PC-9 (cell line): ENCODE measurements at regions not wholly inside any gene's neighbourhood (a gene's known extent, or its start where the extent isn't known, plus 50 kb on each side); places are given as distances from the start of the nearest gene placed in this dataset.
A peak's percentile ranks its signal among the peaks of the same experiment; 100 is the strongest.

ENCODE experiments used
- BruUV-seq: library from RNA; stranded (reverse); fragments of 400-500 nt; replicated peaks from 2 replicates; lab custom pipeline; 2021; lab: Mats Ljungman, UMichigan
- CTCF ChIA-PET: fragments of 300-600 bp; sonication (Branson Sonifier 250); formaldehyde crosslinking; loops from one replicate; lab custom pipeline; 2022; ENCODE audit warnings: antibody characterized with exemption; lab: Charles Lee
- POLR2A ChIA-PET: fragments of 300-600 bp; sonication (Branson Sonifier 250); formaldehyde crosslinking; loops from one replicate; lab custom pipeline; 2022; ENCODE audit warnings: antibody characterized with exemption; ENCODE audit not compliant: unreplicated experiment; lab: Charles Lee
- DNase-seq, 2 experiments: peaks; one replicate each; pipeline versions ENCODE4 v3.0.0 to v3.0.0-alpha.2; 2015 to 2022; ENCODE audit warnings: mixed read lengths in 1 of 2
- H2AFZ ChIP-seq: fragments of 200-600 bp; sonication (generic); 2 replicates; pipeline ENCODE4 v1.8.1; 2017; ENCODE audit warnings: antibody characterized with exemption
- H3F3A ChIP-seq: fragments of 200-600 bp; sonication (generic); 2 replicates; pipeline ENCODE4 v1.8.1; 2017; ENCODE audit warnings: antibody characterized with exemption, mild to moderate bottlenecking, low read depth; ENCODE audit not compliant: insufficient read depth
- H3K27ac ChIP-seq: fragments of 200-600 bp; sonication (generic); 2 replicates; pipeline ENCODE4 v1.6.1; 2016; ENCODE audit warnings: mixed run types
- H3K27me3 ChIP-seq: fragments of 200-600 bp; sonication (generic); 2 replicates; pipeline ENCODE4 v1.6.1; 2016; ENCODE audit warnings: low read depth, mixed run types; ENCODE audit not compliant: insufficient read depth
- H3K36me3 ChIP-seq: fragments of 200-600 bp; sonication (generic); 2 replicates; pipeline ENCODE4 v1.6.1; 2016; ENCODE audit warnings: low read depth, mixed run types
- H3K4me1 ChIP-seq: fragments of 200-600 bp; sonication (generic); replicated peaks from 2 replicates; pipeline ENCODE4 v1.6.1; 2016; ENCODE audit warnings: mixed run types; ENCODE audit not compliant: insufficient read depth
- H3K4me2 ChIP-seq: fragments of 200-600 bp; sonication (generic); 2 replicates; pipeline ENCODE4 v1.6.1; 2017; ENCODE audit warnings: mixed run types
- H3K4me3 ChIP-seq: fragments of 200-600 bp; sonication (generic); 2 replicates; pipeline ENCODE4 v1.6.1; 2016; ENCODE audit warnings: mixed run types
- H3K79me2 ChIP-seq: fragments of 200-600 bp; sonication (generic); 2 replicates; pipeline ENCODE4 v1.6.1; 2017; ENCODE audit warnings: low read depth, mixed run types
- H3K9me2 ChIP-seq: fragments of 200-600 bp; sonication (generic); 2 replicates; pipeline ENCODE4 v1.8.1; 2017; ENCODE audit warnings: mild to moderate bottlenecking; ENCODE audit not compliant: insufficient read depth
- H3K9me3 ChIP-seq: fragments of 200-600 bp; sonication (generic); 2 replicates; pipeline ENCODE4 v1.8.1; 2016; ENCODE audit warnings: low read depth; ENCODE audit not compliant: insufficient read depth
- H4K20me1 ChIP-seq: fragments of 200-600 bp; sonication (generic); 2 replicates; pipeline ENCODE4 v1.8.1; 2017; ENCODE audit not compliant: insufficient read depth
- CTCF ChIP-seq: fragments of 200-600 bp; sonication (generic); conservative IDR thresholded peaks from 2 replicates; pipeline ENCODE4 v1.6.1; 2017; ENCODE audit warnings: mixed run types, antibody characterized with exemption, mild to moderate bottlenecking, moderate library complexity
- EZH2 ChIP-seq: fragments of 200-600 bp; sonication (generic); IDR thresholded peaks from 2 replicates; pipeline ENCODE4 v1.8.0; 2017; ENCODE audit warnings: antibody characterized with exemption, low read depth
- intact Hi-C: fragments of 100-400 bp; cut with micrococcal nuclease; formaldehyde crosslinking; loops from one replicate; pipeline ENCODE4 v1.10.0; 2022; ENCODE audit not compliant: unreplicated experiment

- Histone ChIP-seq H3K4me2 (no peak overlapping the region), H3K9me3 (no peaks in the 10 kb centered on the region), H3F3A (0 out of 2 replicates have a peak, but pooled peaks cover 3% of the 10 kb centered on the region), H3K36me3 (no peaks in the 10 kb centered on the region), H3K9me2 (no peaks in the 10 kb centered on the region), H2AFZ (no peak overlapping the region), H3K4me3 (no peak overlapping the region), H3K27me3 (no peaks in the 10 kb centered on the region), H4K20me1 (no peaks in the 10 kb centered on the region), H3K4me1 (peaks cover 9% of the 10 kb centered on the region), H3K79me2 (no peaks in the 10 kb centered on the region), H3K27ac (no peak overlapping the region)
- DNase-seq: no peak
- TF ChIP-seq EZH2 (no peak), CTCF (no peak)
- ChIA-PET POLR2A (no interaction called here), CTCF (interaction anchor here (1.0 kb wide), 1 partner anchor 387 kb away, joined by 3 read pairs; no protein-coding TSS in a partner anchor)
- intact Hi-C loops: no loop called here
- BruUV-seq: no TSS peak
Observed at GRCh38 chr9:115196919-115197318, 79.0 kb upstream of the TNC start.

GRCh38 chr9:115198001-115198400, 80.0 kb upstream of the TNC start:
- Histone ChIP-seq H3K4me3 (no peak overlapping the region), H3K9me2 (no peaks in the 10 kb centered on the region), H3K9me3 (0 out of 2 replicates have a peak, but pooled peaks cover 3% of the 10 kb centered on the region), H3F3A (0 out of 2 replicates have a peak, but pooled peaks cover 3% of the 10 kb centered on the region), H3K79me2 (no peaks in the 10 kb centered on the region), H4K20me1 (no peaks in the 10 kb centered on the region), H3K27me3 (no peaks in the 10 kb centered on the region), H3K36me3 (no peaks in the 10 kb centered on the region), H3K4me1 (peaks cover 9% of the 10 kb centered on the region), H3K4me2 (peak overlapping the region; percentile 21; the same call in 1 of the 2 replicates), H3K27ac (no peak overlapping the region), H2AFZ (no peak overlapping the region)
- ChIA-PET CTCF (interaction anchor here (1.0 kb wide), 1 partner anchor 386 kb away, joined by 3 read pairs; no protein-coding TSS in a partner anchor), POLR2A (no interaction called here)
- TF ChIP-seq CTCF (no peak), EZH2 (no peak)
- DNase-seq: no peak
- BruUV-seq: no TSS peak
- intact Hi-C loops: no loop called here

GRCh38 chr9:115200711-115201505, 83.0 kb upstream of the TNC start:
- Histone ChIP-seq H3K4me2 (no peak overlapping the region), H3K4me1 (peaks cover 27% of the 10 kb centered on the region), H3F3A (peaks cover 10% of the 10 kb centered on the region; the same call in 1 of the 2 replicates), H3K9me3 (0 out of 2 replicates have a peak, but pooled peaks cover 3% of the 10 kb centered on the region), H3K27me3 (no peaks in the 10 kb centered on the region), H3K79me2 (no peaks in the 10 kb centered on the region), H4K20me1 (no peaks in the 10 kb centered on the region), H3K4me3 (no peak overlapping the region), H2AFZ (no peak overlapping the region), H3K36me3 (no peaks in the 10 kb centered on the region), H3K27ac (no peak overlapping the region), H3K9me2 (no peaks in the 10 kb centered on the region)
- intact Hi-C loops: no loop called here
- BruUV-seq: no TSS peak
- no peak for DNase-seq
- ChIA-PET CTCF (no interaction called here), POLR2A (no interaction called here)
- no peak for TF ChIP-seq CTCF
- no peak for TF ChIP-seq EZH2
